GM23338 (cell line): ENCODE measurements at regions not wholly inside any gene's neighbourhood (a gene's known extent, or its start where the extent isn't known, plus 50 kb on each side); places are given as distances from the start of the nearest gene placed in this dataset.

Experiments
- ATAC-seq: fragments of 200-7000 bp; cut with Tn5 transposase; 3 replicates; pipeline ENCODE4 v1.9.1; 2020
- DNase-seq: peaks from one replicate; pipeline ENCODE4 v3.0.0-alpha.2; 2015; ENCODE audit warnings: low spot score
- H2AFZ ChIP-seq: fragments of 200-600 bp; sonication (generic); 2 replicates; pipeline ENCODE4 v1.8.0; 2016; ENCODE audit warnings: antibody characterized with exemption, mild to moderate bottlenecking, moderate library complexity
- H3F3A ChIP-seq: fragments of 200-600 bp; sonication (generic); replicated peaks from 2 replicates; pipeline ENCODE4 v1.8.0; 2017; ENCODE audit warnings: antibody characterized with exemption, mixed run types, low read depth
- H3K27ac ChIP-seq: fragments of 200-600 bp; sonication (generic); 2 replicates; pipeline ENCODE4 v1.6.1; 2016; ENCODE audit warnings: low read depth
- H3K27me3 ChIP-seq: fragments of 200-600 bp; sonication (generic); 2 replicates; pipeline ENCODE4 v1.8.0; 2016; ENCODE audit warnings: mild to moderate bottlenecking, mixed run types, moderate library complexity; ENCODE audit not compliant: insufficient read depth
- H3K36me3 ChIP-seq: fragments of 200-600 bp; sonication (generic); 2 replicates; pipeline ENCODE4 v1.8.0; 2016; ENCODE audit warnings: mild to moderate bottlenecking; ENCODE audit not compliant: insufficient read depth
- H3K4me1 ChIP-seq: fragments of 200-600 bp; sonication (generic); 2 replicates; pipeline ENCODE4 v1.8.0; 2016; ENCODE audit warnings: mild to moderate bottlenecking, moderate library complexity; ENCODE audit not compliant: insufficient read depth
- H3K4me2 ChIP-seq: fragments of 200-600 bp; sonication (generic); 2 replicates; pipeline ENCODE4 v1.7.1; 2017; ENCODE audit warnings: mixed run types
- H3K4me3 ChIP-seq: fragments of 200-600 bp; sonication (generic); 2 replicates; pipeline ENCODE4 v1.6.1; 2016; ENCODE audit warnings: mixed run types
- H3K79me2 ChIP-seq: fragments of 200-600 bp; sonication (generic); replicated peaks from 2 replicates; pipeline ENCODE4 v1.8.0; 2017; ENCODE audit warnings: mild to moderate bottlenecking; ENCODE audit not compliant: insufficient read depth
- H3K9me2 ChIP-seq: fragments of 200-600 bp; sonication (generic); 2 replicates; pipeline ENCODE4 v1.8.0; 2017; ENCODE audit not compliant: insufficient read depth
- H4K20me1 ChIP-seq: fragments of 200-600 bp; sonication (generic); replicated peaks from 2 replicates; pipeline ENCODE4 v1.8.0; 2017; ENCODE audit warnings: mild to moderate bottlenecking; ENCODE audit not compliant: insufficient read depth
- H3K27ac Mint-ChIP-seq: 2 replicates; pipeline ENCODE4 v1.8.0; 2020; ENCODE audit warnings: inconsistent platforms, mild to moderate bottlenecking, moderate library complexity, mixed read lengths
- H3K27me3 Mint-ChIP-seq: 3 replicates; pipeline ENCODE4 v1.8.0; 2022; ENCODE audit warnings: low read depth, mild to moderate bottlenecking, moderate library complexity, mixed read lengths, inconsistent platforms; ENCODE audit not compliant: insufficient read depth, poor library complexity
- H3K36me3 Mint-ChIP-seq: 3 replicates; pipeline ENCODE4 v1.8.0; 2021; ENCODE audit warnings: low read depth, mild to moderate bottlenecking, inconsistent platforms, moderate library complexity, mixed read lengths
- H3K4me1 Mint-ChIP-seq: 3 replicates; pipeline ENCODE4 v1.8.0; 2020; ENCODE audit warnings: mild to moderate bottlenecking, inconsistent platforms, mixed read lengths
- H3K4me3 Mint-ChIP-seq: 3 replicates; pipeline ENCODE4 v1.8.0; 2021; ENCODE audit warnings: moderate library complexity, mild to moderate bottlenecking, inconsistent platforms, mixed read lengths
- H3K9me3 Mint-ChIP-seq: 3 replicates; pipeline ENCODE4 v1.8.0; 2020; ENCODE audit warnings: moderate library complexity, mild to moderate bottlenecking, inconsistent platforms, mixed read lengths
- CREB1 ChIP-seq: fragments of 250-450 bp; sonication (Bioruptor Pico); IDR thresholded peaks from 2 replicates; pipeline ENCODE4 v1.5.0; 2020; ENCODE audit warnings: low read depth, mild to moderate bottlenecking, moderate library complexity
- CTCF ChIP-seq, 2 experiments: fragments of 200-600 bp in 1 of 2; sonication (generic) in 1 of 2; conservative IDR thresholded peaks; 2 replicates each; pipeline versions ENCODE4 v1.5.1 to v1.6.1; 2016 to 2017; ENCODE audit warnings: antibody characterized with exemption in 2 of 2, low read depth in 2 of 2, mild to moderate bottlenecking in 2 of 2, moderate library complexity in 1 of 2
- EZH2 ChIP-seq: fragments of 200-600 bp; sonication (generic); IDR thresholded peaks from one replicate; pipeline ENCODE4 v1.8.0; 2017; ENCODE audit warnings: antibody characterized with exemption, mild to moderate bottlenecking, low read depth; ENCODE audit not compliant: unreplicated experiment
- EZH2phosphoT487 ChIP-seq: fragments of 200-600 bp; sonication (generic); IDR thresholded peaks from one replicate; pipeline ENCODE4 v1.8.1; 2018; ENCODE audit warnings: antibody characterized with exemption; ENCODE audit not compliant: unreplicated experiment
- JUNB ChIP-seq: IDR thresholded peaks from one replicate; pipeline ENCODE4 v1.6.1; 2016; ENCODE audit warnings: antibody characterized with exemption; ENCODE audit not compliant: unreplicated experiment
- NANOG ChIP-seq: IDR thresholded peaks from 2 replicates; pipeline ENCODE4 v1.6.1; 2016; ENCODE audit warnings: antibody characterized with exemption, borderline replicate concordance
- POLR2AphosphoS5 ChIP-seq: IDR thresholded peaks from 2 replicates; pipeline ENCODE4 v1.6.1; 2016; ENCODE audit warnings: antibody characterized with exemption, low read depth
- REST ChIP-seq: IDR thresholded peaks from one replicate; pipeline ENCODE4 v1.6.1; 2018; ENCODE audit warnings: antibody characterized with exemption; ENCODE audit not compliant: unreplicated experiment
- STAT1 ChIP-seq: IDR thresholded peaks from one replicate; pipeline ENCODE4 v1.6.1; 2016; ENCODE audit warnings: antibody characterized with exemption; ENCODE audit not compliant: unreplicated experiment
- ZNF114 ChIP-seq: fragments of 250-450 bp; sonication (Bioruptor Pico); IDR thresholded peaks from 2 replicates; pipeline ENCODE4 v1.5.0; 2020; ENCODE audit warnings: mild to moderate bottlenecking, moderate library complexity
- ZNF331 ChIP-seq: fragments of 250-450 bp; sonication (Bioruptor Pico); IDR thresholded peaks from 2 replicates; pipeline ENCODE4 v1.5.0; 2020; ENCODE audit warnings: low read depth, mild to moderate bottlenecking, moderate library complexity
- ZNF462 ChIP-seq: fragments of 250-450 bp; sonication (Bioruptor Pico); IDR thresholded peaks from 2 replicates; pipeline ENCODE4 v1.5.0; 2020; ENCODE audit warnings: mild to moderate bottlenecking, moderate library complexity
- TF ChIP-seq, protein P1 (sequence below): IDR thresholded peaks from 2 replicates; pipeline ENCODE4 v1.6.1; 2016; ENCODE audit warnings: antibody characterized with exemption

GRCh38 chr4:11038926-11039325 is 354.4 kb upstream of the CLNK start:
- Histone ChIP-seq H3K79me2 (no peaks in the 10 kb centered on the region), H3K9me2 (no peaks in the 10 kb centered on the region), H3K4me1 (no peaks in the 10 kb centered on the region), H3K27ac (no peak overlapping the region), H2AFZ (no peak overlapping the region), H3K4me3 (no peak overlapping the region), H3F3A (no peaks in the 10 kb centered on the region), H4K20me1 (no peaks in the 10 kb centered on the region), H3K27me3 (no peaks in the 10 kb centered on the region), H3K36me3 (no peaks in the 10 kb centered on the region), H3K4me2 (no peak overlapping the region)
- Mint-ChIP-seq H3K4me3 (no peak overlapping the region), H3K27ac (no peak overlapping the region), H3K27me3 (no peaks in the 10 kb centered on the region), H3K36me3 (no peaks in the 10 kb centered on the region), H3K9me3 (no peaks in the 10 kb centered on the region; the same call in 2 of the 3 replicates), H3K4me1 (peaks cover 2% of the 10 kb centered on the region; the same call in 1 of the 3 replicates)
- TF ChIP-seq POLR2AphosphoS5 (no peak), JUNB (no peak), STAT1 (no peak), ZNF114 (CRISPR knock-in tag) (no peak), EZH2 (no peak), CTCF (conservative IDR thresholded peaks at IDR 0.05; ENCODE audit: low read depth in 2 of 2) (no peak), EZH2phosphoT487 (no peak), NANOG (no peak), ZNF331 (no peak), REST (no peak), ZNF462 (CRISPR knock-in tag) (no peak), CREB1 (CRISPR knock-in tag) (no peak)
- TF ChIP-seq, protein P1, sequence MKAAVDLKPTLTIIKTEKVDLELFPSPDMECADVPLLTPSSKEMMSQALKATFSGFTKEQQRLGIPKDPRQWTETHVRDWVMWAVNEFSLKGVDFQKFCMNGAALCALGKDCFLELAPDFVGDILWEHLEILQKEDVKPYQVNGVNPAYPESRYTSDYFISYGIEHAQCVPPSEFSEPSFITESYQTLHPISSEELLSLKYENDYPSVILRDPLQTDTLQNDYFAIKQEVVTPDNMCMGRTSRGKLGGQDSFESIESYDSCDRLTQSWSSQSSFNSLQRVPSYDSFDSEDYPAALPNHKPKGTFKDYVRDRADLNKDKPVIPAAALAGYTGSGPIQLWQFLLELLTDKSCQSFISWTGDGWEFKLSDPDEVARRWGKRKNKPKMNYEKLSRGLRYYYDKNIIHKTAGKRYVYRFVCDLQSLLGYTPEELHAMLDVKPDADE: no peak
- DNase-seq (no peak), ATAC-seq (no peak)
